Thoracic aorta (tissue), 2 donors: ENCODE measurements at regions not wholly inside any gene's neighbourhood (a gene's known extent, or its start where the extent isn't known, plus 50 kb on each side); places are given as distances from the start of the nearest gene placed in this dataset.

Experiments used
- ATAC-seq: fragments of 150-250 bp; one replicate; pipeline ENCODE4 v1.8.0; 2017; ENCODE audit warnings: low read depth; ENCODE audit not compliant: insufficient number of reproducible peaks, low FRiP score
- DNase-seq: peaks from one replicate; pipeline ENCODE4 v3.0.0-alpha.2; 2020; ENCODE audit warnings: low spot score
- H3K27ac ChIP-seq, 2 donors: fragments of 200-600 bp; sonication (generic); 1 replicate in 1 of 2; 2 replicates in 1 of 2; pipeline ENCODE4 v1.5.1; 2016; ENCODE audit warnings: mild to moderate bottlenecking in 2 of 2, moderate library complexity in 2 of 2
- H3K27me3 ChIP-seq: fragments of 200-600 bp; sonication (generic); replicated peaks from 2 replicates; pipeline ENCODE4 v1.6.0; 2016; ENCODE audit warnings: mild to moderate bottlenecking; ENCODE audit not compliant: insufficient read depth
- H3K36me3 ChIP-seq: fragments of 200-600 bp; sonication (generic); one replicate; pipeline ENCODE4 v1.5.1; 2016
- H3K4me1 ChIP-seq, 2 donors: fragments of 200-600 bp; sonication (generic); 1 replicate in 1 of 2; 2 replicates in 1 of 2; pipeline versions ENCODE4 v1.5.1 to v1.6.0; 2016; ENCODE audit warnings: low read depth in 2 of 2, mild to moderate bottlenecking in 1 of 2; ENCODE audit not compliant: control insufficient read depth in 1 of 2
- H3K4me3 ChIP-seq: fragments of 200-600 bp; sonication (generic); 2 replicates; pipeline ENCODE4 v1.5.1; 2016; ENCODE audit warnings: mild to moderate bottlenecking
- H3K9me3 ChIP-seq: fragments of 200-600 bp; sonication (generic); 2 replicates; pipeline ENCODE4 v1.5.1; 2016
- CTCF ChIP-seq: fragments of 200-600 bp; sonication (generic); IDR thresholded peaks from one replicate; pipeline ENCODE4 v1.5.1; 2019; ENCODE audit warnings: antibody characterized with exemption

- Histone ChIP-seq H3K27ac (no peak overlapping the region), H3K4me1 (no peaks in the 10 kb centered on the region), H3K9me3 (no peaks in the 10 kb centered on the region), H3K4me3 (no peak overlapping the region), H3K36me3 (no peaks in the 10 kb centered on the region), H3K27me3 (no peaks in the 10 kb centered on the region)
- ATAC-seq, result no peak
- no peak for DNase-seq
- no peak for TF ChIP-seq CTCF
Observed at GRCh38 chr5:10912435-10912834, 151.4 kb upstream of the DAP start.

- Histone ChIP-seq H3K9me3 (no peaks in the 10 kb centered on the region), H3K27ac (no peak overlapping the region), H3K27me3 (no peaks in the 10 kb centered on the region), H3K4me1 (no peaks in the 10 kb centered on the region), H3K4me3 (no peak overlapping the region), H3K36me3 (no peaks in the 10 kb centered on the region)
- ATAC-seq (no peak), DNase-seq (no peak)
- TF ChIP-seq CTCF, result no peak
Observed at GRCh38 chr5:10910261-10910660, 149.2 kb upstream of the DAP start.

- Histone ChIP-seq H3K27ac (no peak overlapping the region), H3K4me1 (no peaks in the 10 kb centered on the region), H3K4me3 (no peak overlapping the region), H3K9me3 (no peaks in the 10 kb centered on the region), H3K27me3 (no peaks in the 10 kb centered on the region), H3K36me3 (no peaks in the 10 kb centered on the region)
- DNase-seq (no peak), ATAC-seq (no peak)
- TF ChIP-seq CTCF, result no peak
Observed at GRCh38 chr5:10904862-10905432, 143.9 kb upstream of the DAP start.

GRCh38 chr5:10903786-10904560, 142.9 kb upstream of the DAP start:
- ATAC-seq, result no peak
- H3K9me3 ChIP-seq, result no peaks in the 10 kb centered on the region
- H3K4me1 ChIP-seq, result no peaks in the 10 kb centered on the region
- no peak overlapping the region for H3K4me3 ChIP-seq
- no peaks in the 10 kb centered on the region for H3K36me3 ChIP-seq
- H3K27ac ChIP-seq, result no peak overlapping the region
- no peak for TF ChIP-seq CTCF
- DNase-seq, result no peak
- no peaks in the 10 kb centered on the region for H3K27me3 ChIP-seq

GRCh38 chr5:10902145-10902544, 141.1 kb upstream of the DAP start:
- no peak for TF ChIP-seq CTCF
- Histone ChIP-seq H3K27ac (no peak overlapping the region), H3K4me1 (no peaks in the 10 kb centered on the region), H3K27me3 (no peaks in the 10 kb centered on the region), H3K4me3 (no peak overlapping the region), H3K9me3 (no peaks in the 10 kb centered on the region), H3K36me3 (no peaks in the 10 kb centered on the region)
- no peak for DNase-seq
- no peak for ATAC-seq
